Mesenchymal stem cell (in vitro differentiated cells and primary cell): ENCODE measurements at regions not wholly inside any gene's neighbourhood (a gene's known extent, or its start where the extent isn't known, plus 50 kb on each side); places are given as distances from the start of the nearest gene placed in this dataset.

Experiments
- DNase-seq: peaks from one replicate; pipeline ENCODE4 v3.0.0-alpha.2; 2013
- H2AFZ ChIP-seq: one replicate; pipeline ENCODE4 v1.6.1; 2013; ENCODE audit warnings: low read depth, mild to moderate bottlenecking, control low read depth, inconsistent platforms, low read length, moderate library complexity
- H2AK5ac ChIP-seq: 2 replicates; pipeline ENCODE4 v1.6.1; 2013; ENCODE audit warnings: low read length, moderate library complexity, mild to moderate bottlenecking, inconsistent platforms; ENCODE audit not compliant: severe bottlenecking
- H2BK120ac ChIP-seq: one replicate; pipeline ENCODE4 v1.6.1; 2013; ENCODE audit warnings: low read depth, mild to moderate bottlenecking, inconsistent platforms, low read length, moderate library complexity
- H2BK12ac ChIP-seq, 2 experiments: one replicate each; pipeline ENCODE4 v1.6.1; 2013; ENCODE audit warnings: inconsistent platforms in 2 of 2, low read length in 2 of 2, mild to moderate bottlenecking in 2 of 2, moderate library complexity in 2 of 2, control low read depth in 1 of 2
- H2BK15ac ChIP-seq: one replicate; pipeline ENCODE4 v1.6.1; 2013; ENCODE audit warnings: mild to moderate bottlenecking, low read depth, inconsistent platforms; ENCODE audit not compliant: poor library complexity, severe bottlenecking
- H2BK5ac ChIP-seq: 2 replicates; pipeline ENCODE4 v1.6.1; 2013; ENCODE audit warnings: low read depth, mild to moderate bottlenecking, low read length, control low read depth, inconsistent platforms; ENCODE audit not compliant: poor library complexity, severe bottlenecking
- H3K14ac ChIP-seq, 2 experiments: one replicate each; pipeline ENCODE4 v1.6.1; 2013; ENCODE audit warnings: inconsistent platforms in 2 of 2, low read length in 2 of 2, control low read depth in 1 of 2, mild to moderate bottlenecking in 1 of 2, moderate library complexity in 1 of 2
- H3K18ac ChIP-seq, 2 experiments: one replicate each; pipeline ENCODE4 v1.6.1; 2013; ENCODE audit warnings: inconsistent platforms in 2 of 2, low read length in 2 of 2, control low read depth in 1 of 2, low read depth in 1 of 2, mild to moderate bottlenecking in 1 of 2
- H3K23ac ChIP-seq, 2 experiments: one replicate each; pipeline ENCODE4 v1.6.1; 2013; ENCODE audit warnings: inconsistent platforms in 2 of 2, low read length in 2 of 2, mild to moderate bottlenecking in 2 of 2, moderate library complexity in 2 of 2, control low read depth in 1 of 2
- H3K27ac ChIP-seq: 2 replicates; pipeline ENCODE4 v1.5.1; 2013; ENCODE audit warnings: mild to moderate bottlenecking, moderate library complexity, low read length, control low read depth, inconsistent platforms; ENCODE audit not compliant: poor library complexity, severe bottlenecking
- H3K27me3 ChIP-seq, 2 experiments: 2 replicates each; pipeline versions ENCODE4 v1.6.1 to v1.7.0; 2013; ENCODE audit warnings: low read length in 2 of 2, mild to moderate bottlenecking in 2 of 2, moderate library complexity in 2 of 2, control low read depth in 1 of 2, inconsistent platforms in 1 of 2; ENCODE audit not compliant: control insufficient read depth in 1 of 2, insufficient read depth in 1 of 2
- H3K36me3 ChIP-seq, 2 experiments: 2 replicates each; pipeline versions ENCODE4 v1.6.1 to v1.7.0; 2013; ENCODE audit warnings: low read length in 2 of 2, control low read depth in 1 of 2, inconsistent platforms in 1 of 2, low read depth in 1 of 2, mild to moderate bottlenecking in 1 of 2; ENCODE audit not compliant: insufficient read depth in 2 of 2, control insufficient read depth in 1 of 2
- H3K4ac ChIP-seq, 2 experiments: one replicate each; pipeline ENCODE4 v1.6.1; 2013; ENCODE audit warnings: inconsistent platforms in 2 of 2, low read length in 2 of 2, mild to moderate bottlenecking in 2 of 2, moderate library complexity in 2 of 2, control low read depth in 1 of 2, low read depth in 1 of 2
- H3K4me1 ChIP-seq: 2 replicates; pipeline ENCODE4 v1.6.1; 2013; ENCODE audit warnings: low read depth, low read length, control low read depth; ENCODE audit not compliant: control insufficient read depth, insufficient read depth
- H3K4me2 ChIP-seq: 2 replicates; pipeline ENCODE4 v1.6.1; 2013; ENCODE audit warnings: low read length, mild to moderate bottlenecking, inconsistent platforms; ENCODE audit not compliant: poor library complexity, severe bottlenecking
- H3K4me3 ChIP-seq, 2 experiments: 2 replicates each; pipeline versions ENCODE4 v1.5.1 to v1.7.0; 2013; ENCODE audit warnings: low read length in 2 of 2, mild to moderate bottlenecking in 2 of 2, control low read depth in 1 of 2, low read depth in 1 of 2; ENCODE audit not compliant: insufficient read depth in 1 of 2
- H3K79me1 ChIP-seq: replicated peaks from 2 replicates; pipeline ENCODE4 v1.6.1; 2013; ENCODE audit warnings: mild to moderate bottlenecking, control low read depth, low read length, inconsistent platforms; ENCODE audit not compliant: poor library complexity, severe bottlenecking
- H3K9ac ChIP-seq: 2 replicates; pipeline ENCODE4 v1.7.0; 2013; ENCODE audit warnings: mild to moderate bottlenecking, low read length, moderate library complexity
- H3K9me3 ChIP-seq: 2 replicates; pipeline ENCODE4 v1.7.0; 2013; ENCODE audit warnings: mild to moderate bottlenecking, low read length; ENCODE audit not compliant: control insufficient read depth
- H4K8ac ChIP-seq: one replicate; pipeline ENCODE4 v1.6.1; 2013; ENCODE audit warnings: inconsistent platforms, mild to moderate bottlenecking, low read length, moderate library complexity
- H4K91ac ChIP-seq: one replicate; pipeline ENCODE4 v1.6.1; 2013; ENCODE audit warnings: mild to moderate bottlenecking, low read length, inconsistent platforms
- WGBS: methylation state at CpG from one replicate; pipeline ENCODE4 v1.1.7; 2013; ENCODE audit warnings: mixed read lengths; 5-methylcytosine and 5-hydroxymethylcytosine counted together

DNA sequence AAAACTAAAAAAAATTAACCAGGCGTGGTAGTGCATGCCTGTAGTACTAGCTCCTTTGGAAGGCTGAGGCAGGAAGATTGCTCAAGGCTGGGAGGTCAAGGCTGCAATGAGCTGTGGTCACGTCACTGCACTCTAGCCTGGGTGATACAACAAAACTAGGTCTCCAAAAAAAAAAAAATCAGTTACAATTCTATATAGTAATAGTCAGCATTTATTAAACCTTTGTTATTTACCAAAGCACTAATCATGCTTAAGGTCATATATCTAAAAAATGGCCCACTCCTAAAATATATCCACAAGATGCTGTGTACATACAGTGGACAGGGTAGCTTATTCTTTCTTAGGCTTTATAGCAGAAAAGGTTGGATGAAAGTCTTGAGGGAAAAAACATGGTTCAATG lies 152.4 kb downstream of the TFAP2A start:
- Histone ChIP-seq H3K14ac (no peak overlapping the region), H2AK5ac (no peak overlapping the region), H3K27me3 (no peaks in the 10 kb centered on the region), H3K4ac (no peak overlapping the region), H4K91ac (no peak overlapping the region), H3K23ac (no peak overlapping the region), H2AFZ (no peak overlapping the region), H3K4me3 (no peak overlapping the region), H4K8ac (no peak overlapping the region), H3K9ac (no peak overlapping the region), H2BK120ac (no peak overlapping the region), H3K27ac (no peak overlapping the region), H3K9me3 (no peaks in the 10 kb centered on the region), H2BK12ac (no peak overlapping the region), H3K79me1 (no peaks in the 10 kb centered on the region), H2BK5ac (no peak overlapping the region), H3K4me1 (no peaks in the 10 kb centered on the region), H3K4me2 (no peak overlapping the region), H3K36me3 (no peaks in the 10 kb centered on the region), H3K18ac (no peak overlapping the region), H2BK15ac (no peak overlapping the region)
- 100% methylated on average over 1 of the region's 2 CpGs for WGBS
- DNase-seq, result no peak

DNA sequence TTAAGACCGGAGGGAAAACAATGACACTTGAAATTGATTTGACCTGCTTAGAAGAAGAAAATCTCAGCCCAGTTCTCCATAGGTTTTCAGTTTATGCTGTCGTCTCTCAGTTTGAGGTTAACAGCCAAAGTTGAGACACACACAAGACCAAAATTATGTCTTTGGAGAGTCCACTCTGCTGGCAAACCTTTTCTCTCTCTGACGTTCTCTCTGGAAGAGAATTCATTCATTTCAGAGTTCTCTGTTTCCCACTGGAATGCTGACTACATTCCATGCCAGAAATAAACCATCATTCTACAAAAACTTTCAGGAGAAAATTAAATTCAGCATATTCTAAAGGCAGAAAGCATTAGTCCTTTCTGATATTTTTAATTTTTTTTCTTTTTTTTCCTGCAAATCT lies 155.2 kb downstream of the TFAP2A start:
- H3K18ac ChIP-seq, result no peak overlapping the region
- no peak overlapping the region for H3K27ac ChIP-seq
- no peaks in the 10 kb centered on the region for H3K27me3 ChIP-seq
- H3K9me3 ChIP-seq, result no peaks in the 10 kb centered on the region
- H2BK15ac ChIP-seq, result no peak overlapping the region
- no peak overlapping the region for H3K4me2 ChIP-seq
- WGBS, result 70% methylated on average over 3 of the region's 3 CpGs
- no peak overlapping the region for H3K14ac ChIP-seq
- no peak overlapping the region for H2BK5ac ChIP-seq
- H2AK5ac ChIP-seq, result no peak overlapping the region
- no peak overlapping the region for H4K8ac ChIP-seq
- H3K4me3 ChIP-seq, result no peak overlapping the region
- no peak overlapping the region for H3K4ac ChIP-seq
- no peak overlapping the region for H2BK12ac ChIP-seq
- H3K23ac ChIP-seq, result no peak overlapping the region
- DNase-seq, result no peak
- no peaks in the 10 kb centered on the region for H3K4me1 ChIP-seq
- no peak overlapping the region for H4K91ac ChIP-seq
- no peak overlapping the region for H3K9ac ChIP-seq
- no peaks in the 10 kb centered on the region for H3K79me1 ChIP-seq
- H2BK120ac ChIP-seq, result no peak overlapping the region
- H2AFZ ChIP-seq, result no peak overlapping the region
- no peaks in the 10 kb centered on the region for H3K36me3 ChIP-seq

DNA sequence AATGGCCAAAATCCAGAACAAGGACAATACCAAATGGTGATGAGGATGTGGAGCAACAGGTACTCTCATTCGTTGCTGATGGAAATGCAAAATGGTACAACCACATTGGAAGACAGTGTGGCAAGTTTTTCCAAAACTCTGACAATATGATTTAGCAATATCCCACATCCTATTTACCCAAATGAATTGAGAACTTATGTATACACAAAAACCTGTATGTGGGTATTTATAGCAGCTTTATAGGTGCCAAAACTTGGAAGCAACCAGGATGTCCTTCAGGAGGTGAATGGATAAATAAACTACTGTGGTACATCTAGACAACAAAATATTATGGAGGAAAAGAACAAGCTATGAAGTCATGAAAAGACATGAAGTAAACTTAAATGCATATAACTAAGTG lies 156.5 kb downstream of the TFAP2A start:
- no peaks in the 10 kb centered on the region for H3K9me3 ChIP-seq
- no peak overlapping the region for H3K4me3 ChIP-seq
- H3K4me2 ChIP-seq, result no peak overlapping the region
- H3K36me3 ChIP-seq, result no peaks in the 10 kb centered on the region
- H3K14ac ChIP-seq, result no peak overlapping the region
- H2BK15ac ChIP-seq, result no peak overlapping the region
- H3K23ac ChIP-seq, result no peak overlapping the region
- no peak overlapping the region for H3K27ac ChIP-seq
- no peak overlapping the region for H3K4ac ChIP-seq
- no peak overlapping the region for H2BK120ac ChIP-seq
- no peak overlapping the region for H3K9ac ChIP-seq
- H4K91ac ChIP-seq, result no peak overlapping the region
- no peaks in the 10 kb centered on the region for H3K79me1 ChIP-seq
- no peaks in the 10 kb centered on the region for H3K27me3 ChIP-seq
- no peak overlapping the region for H2AK5ac ChIP-seq
- no peak for DNase-seq
- no peaks in the 10 kb centered on the region for H3K4me1 ChIP-seq
- no peak overlapping the region for H2AFZ ChIP-seq
- no peak overlapping the region for H3K18ac ChIP-seq
- no CpG with 5 or more reads among the region's 1 CpG for WGBS
- H4K8ac ChIP-seq, result no peak overlapping the region
- H2BK5ac ChIP-seq, result no peak overlapping the region
- no peak overlapping the region for H2BK12ac ChIP-seq

DNA sequence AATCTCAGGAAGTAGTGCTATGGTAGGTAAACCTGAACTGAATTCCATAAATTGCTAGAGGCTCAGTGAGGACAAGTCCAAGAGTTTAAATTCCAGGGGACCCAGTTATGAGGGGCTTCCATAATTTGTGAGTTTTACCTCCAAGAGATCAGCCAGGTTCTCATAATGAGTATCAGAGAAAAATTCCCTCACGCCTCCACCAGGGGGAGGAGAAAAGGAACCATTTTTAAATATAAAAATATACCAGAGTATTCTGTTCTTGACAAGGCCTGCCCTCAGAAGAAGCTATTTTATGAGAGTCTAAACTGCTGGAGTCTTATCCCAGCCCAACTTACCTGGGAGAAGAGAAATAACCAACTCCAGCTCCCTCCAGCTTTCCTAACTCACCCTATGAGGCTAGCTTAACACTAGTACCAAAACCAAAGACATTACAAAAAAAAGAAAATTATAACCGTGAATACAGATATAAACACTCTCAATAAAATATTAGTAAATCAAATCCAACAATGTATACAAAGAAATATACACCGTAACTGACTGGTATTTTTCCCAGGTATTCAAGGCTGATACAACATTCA lies 158.7 kb downstream of the TFAP2A start:
- no peak for DNase-seq
- no peak overlapping the region for H3K18ac ChIP-seq
- H3K4ac ChIP-seq, result no peak overlapping the region
- no peak overlapping the region for H3K27ac ChIP-seq
- H3K36me3 ChIP-seq, result no peaks in the 10 kb centered on the region
- no peak overlapping the region for H2BK15ac ChIP-seq
- H2BK120ac ChIP-seq, result no peak overlapping the region
- no peak overlapping the region for H3K9ac ChIP-seq
- H2AFZ ChIP-seq, result no peak overlapping the region
- no peak overlapping the region for H3K23ac ChIP-seq
- no peak overlapping the region for H4K8ac ChIP-seq
- H3K79me1 ChIP-seq, result no peaks in the 10 kb centered on the region
- H3K4me1 ChIP-seq, result no peaks in the 10 kb centered on the region
- H3K9me3 ChIP-seq, result no peaks in the 10 kb centered on the region
- no peak overlapping the region for H3K14ac ChIP-seq
- no peak overlapping the region for H4K91ac ChIP-seq
- H2BK12ac ChIP-seq, result no peak overlapping the region
- H2AK5ac ChIP-seq, result no peak overlapping the region
- H3K27me3 ChIP-seq, result peaks cover 0 to 4% of the 10 kb centered on the region in 2 experiments
- no peak overlapping the region for H2BK5ac ChIP-seq
- H3K4me3 ChIP-seq, result no peak overlapping the region
- 100% methylated on average over 2 of the region's 3 CpGs for WGBS
- H3K4me2 ChIP-seq, result no peak overlapping the region
